Transverse colon (tissue), 4 donors: ENCODE measurements at regions not wholly inside any gene's neighbourhood (a gene's known extent, or its start where the extent isn't known, plus 50 kb on each side); places are given as distances from the start of the nearest gene placed in this dataset.

ENCODE experiments used
- DNase-seq: peaks from one replicate; pipeline ENCODE4 v3.0.0-alpha.2; 2019
- H3K27ac ChIP-seq, 4 donors: fragments of 200-600 bp; sonication (generic); 2 replicates each; pipeline ENCODE4 v1.5.1; 2016 to 2018; ENCODE audit warnings: inconsistent platforms in 4 of 4
- H3K27me3 ChIP-seq: fragments of 200-600 bp; sonication (generic); 2 replicates; pipeline ENCODE4 v1.5.1; 2017; ENCODE audit warnings: inconsistent platforms
- H3K36me3 ChIP-seq, 4 donors: fragments of 200-600 bp; sonication (generic); 2 replicates each; pipeline ENCODE4 v1.5.1; 2017 to 2019; ENCODE audit warnings: inconsistent platforms in 4 of 4
- H3K4me1 ChIP-seq, 4 donors: fragments of 200-600 bp; sonication (generic); 2 replicates each; pipeline ENCODE4 v1.5.1; 2017 to 2020; ENCODE audit warnings: inconsistent platforms in 4 of 4
- H3K4me3 ChIP-seq, 4 donors: fragments of 200-600 bp; sonication (generic); 1 replicate in 1 of 4; 2 replicates in 3 of 4; pipeline versions ENCODE4 v1.5.1 to v1.6.1; 2017 to 2019; ENCODE audit warnings: inconsistent platforms in 4 of 4
- H3K9me3 ChIP-seq, 2 donors: fragments of 200-600 bp; sonication (generic); 2 replicates each; pipeline ENCODE4 v1.5.1; 2017 to 2019; ENCODE audit warnings: inconsistent platforms in 2 of 2
- CTCF ChIP-seq, 5 experiments: fragments of 200-600 bp in 3 of 5; fragments of 450-650 bp in 2 of 5; sonication (generic) in 3 of 5; IDR thresholded peaks; 1 replicate in 2 of 5; 2 replicates in 3 of 5; pipeline ENCODE4 v1.5.1; 2016 to 2017; ENCODE audit warnings: antibody characterized with exemption in 5 of 5, inconsistent platforms in 3 of 5, mild to moderate bottlenecking in 2 of 5, moderate library complexity in 1 of 5
- EP300 ChIP-seq: sonication (generic); formaldehyde crosslinking; IDR thresholded peaks from one replicate; pipeline ENCODE4 v1.6.1; 2017; ENCODE audit warnings: antibody characterized with exemption, low read depth
- POLR2A ChIP-seq: fragments of 450-650 bp; IDR thresholded peaks from one replicate; pipeline ENCODE4 v1.6.1; 2016; ENCODE audit warnings: antibody characterized with exemption, mild to moderate bottlenecking, moderate library complexity
- POLR2AphosphoS5 ChIP-seq, 3 donors: sonication (generic); formaldehyde crosslinking; IDR thresholded peaks; one replicate each; pipeline ENCODE4 v1.6.1; 2016; ENCODE audit warnings: antibody characterized with exemption in 3 of 3
- WGBS, 2 donors: methylation state at CpG; one replicate each; pipeline ENCODE4 v1.1.5; 2018; ENCODE audit warnings: low coverage in 1 of 2; 5-methylcytosine and 5-hydroxymethylcytosine counted together
- in situ Hi-C, 4 donors: fragments of 200-750 bp; cut with MboI; loops; one replicate each; pipeline versions ENCODE4 v1.15.0 to v1.15.1; 2017; ENCODE audit warnings: low sequenced_read_pairs in 3 of 4, low pct_ligation_motif_present in 1 of 4, low pct_unique_long_range_greater_than_20kb in 1 of 4
- intact Hi-C: fragments of 100-400 bp; cut with DNase I; formaldehyde crosslinking; loops from one replicate; pipeline ENCODE4 v1.15.1; 2023; ENCODE audit warnings: low total_unique reads

GRCh38 chr6:170030284-170030815, 260.5 kb downstream of the DLL1 start:
- in situ Hi-C loops = no loop called here

GRCh38 chr6:170029416-170030283, 261.2 kb downstream of the DLL1 start:
- Histone ChIP-seq H3K36me3 (no peaks in the 10 kb centered on the region), H3K27ac (no peak overlapping the region), H3K9me3 (no peaks in the 10 kb centered on the region), H3K27me3 (no peaks in the 10 kb centered on the region), H3K4me3 (no peak overlapping the region), H3K4me1 (peaks cover 16 to 30% (median 18%) of the 10 kb centered on the region in 4 donors)
- TF ChIP-seq POLR2AphosphoS5 (IDR thresholded peaks at IDR 0.05) (no peak), CTCF (IDR thresholded peaks at IDR 0.05) (no peak), EP300 (no peak), POLR2A (no peak)
- intact Hi-C loops = no loop called here
- DNase-seq = peak; percentile 1
- in situ Hi-C loops = no loop called here
- 76% methylated on average over 23 of the region's 23 CpGs; no CpG with 5 or more reads in 1 of the 2 donors for WGBS, 2 donors

More at GRCh38 chr6:170030284-170030815, 260.5 kb downstream of the DLL1 start:
- Histone ChIP-seq H3K36me3 (no peaks in the 10 kb centered on the region), H3K27me3 (no peaks in the 10 kb centered on the region), H3K27ac (peak overlapping the region in 1 of 4 donors; percentile 67), H3K4me3 (no peak overlapping the region), H3K9me3 (no peaks in the 10 kb centered on the region), H3K4me1 (peaks cover 12 to 25% (median 17%) of the 10 kb centered on the region in 4 donors)
- intact Hi-C loops = no loop called here
- no peak for TF ChIP-seq CTCF (IDR thresholded peaks at IDR 0.05)
- no peak for TF ChIP-seq EP300
- TF ChIP-seq POLR2AphosphoS5 (IDR thresholded peaks at IDR 0.05) = no peak
- no peak for TF ChIP-seq POLR2A
- DNase-seq = no peak
- WGBS, 2 donors = 77% methylated on average over 10 of the region's 12 CpGs; no CpG with 5 or more reads in 1 of the 2 donors

- WGBS, 2 donors = 14 to 69% methylated on average over 3 to 23 of the region's 23 CpGs
- H3K36me3 ChIP-seq = no peaks in the 10 kb centered on the region
- no peak for DNase-seq
- in situ Hi-C loops = no loop called here
- intact Hi-C loops = no loop called here
- TF ChIP-seq EP300 (no peak), POLR2A (no peak), CTCF (IDR thresholded peaks at IDR 0.05) (no peak), POLR2AphosphoS5 (IDR thresholded peaks at IDR 0.05) (no peak)
- peaks cover 16 to 32% (median 18%) of the 10 kb centered on the region in 4 donors for H3K4me1 ChIP-seq
- no peaks in the 10 kb centered on the region for H3K9me3 ChIP-seq
- H3K27ac ChIP-seq = no peak overlapping the region
- peaks cover under 1% of the 10 kb centered on the region for H3K27me3 ChIP-seq
- H3K4me3 ChIP-seq = no peak overlapping the region
These were observed 262.1 kb downstream of the DLL1 start for GRCh38 chr6:170028629-170029345.

- WGBS, 2 donors = 91% methylated on average over 4 of the region's 4 CpGs
- Histone ChIP-seq H3K9me3 (no peaks in the 10 kb centered on the region), H3K27me3 (peaks cover 11% of the 10 kb centered on the region), H3K36me3 (no peaks in the 10 kb centered on the region), H3K27ac (peak overlapping the region in 2 of 4 donors; percentile 23 to 74), H3K4me1 (peaks cover 16 to 32% (median 18%) of the 10 kb centered on the region in 4 donors), H3K4me3 (no peak overlapping the region)
- in situ Hi-C loops (no loop called here), intact Hi-C loops (no loop called here)
- no peak for TF ChIP-seq CTCF (IDR thresholded peaks at IDR 0.05)
- TF ChIP-seq EP300 = no peak
- no peak for TF ChIP-seq POLR2AphosphoS5 (IDR thresholded peaks at IDR 0.05)
- TF ChIP-seq POLR2A = no peak
- no peak for DNase-seq
These were observed 263.2 kb downstream of the DLL1 start for GRCh38 chr6:170027647-170028043.
